Caco-2 (cell line): ENCODE measurements at regions not wholly inside any gene's neighbourhood (a gene's known extent, or its start where the extent isn't known, plus 50 kb on each side); places are given as distances from the start of the nearest gene placed in this dataset.

Experiments used
- BruUV-seq: library from RNA; stranded (reverse); fragments of 400-500 nt; replicated peaks from 2 replicates; lab custom pipeline; 2021; lab: Mats Ljungman, UMichigan
- CTCF ChIA-PET: fragments of 300-600 bp; sonication (Branson Sonifier 250); formaldehyde crosslinking; loops from one replicate; lab custom pipeline; 2022; ENCODE audit warnings: antibody characterized with exemption; lab: Charles Lee
- POLR2A ChIA-PET: fragments of 300-600 bp; sonication (Branson Sonifier 250); formaldehyde crosslinking; loops from one replicate; lab custom pipeline; 2022; ENCODE audit warnings: antibody characterized with exemption; lab: Charles Lee
- DNase-seq, 2 experiments: peaks; one replicate each; pipeline versions ENCODE4 v3.0.0 to v3.0.0-alpha.2; 2020 to 2022
- H3K27me3 ChIP-seq: replicated peaks from 2 replicates; pipeline ENCODE4 v1.6.0; 2011; ENCODE audit warnings: low read length; ENCODE audit not compliant: control insufficient read depth, insufficient read depth
- H3K36me3 ChIP-seq: 2 replicates; pipeline ENCODE4 v1.5.1; 2011; ENCODE audit warnings: low read length; ENCODE audit not compliant: control insufficient read depth, insufficient read depth
- H3K4me1 ChIP-seq: fragments of 250-450 bp; sonication (Bioruptor Pico); 2 replicates; pipeline ENCODE4 v1.5.1; 2020; ENCODE audit warnings: mild to moderate bottlenecking
- H3K4me3 ChIP-seq: 2 replicates; pipeline ENCODE4 v1.5.1; 2011; ENCODE audit warnings: low read depth, mild to moderate bottlenecking, control low read depth, low read length
- H3K9me3 ChIP-seq: fragments of 250-450 bp; sonication (Bioruptor Pico); 2 replicates; pipeline ENCODE4 v1.5.1; 2020; ENCODE audit warnings: mild to moderate bottlenecking, moderate library complexity
- H3K27ac Mint-ChIP-seq: one replicate; pipeline ENCODE4 v1.8.0; 2022; ENCODE audit warnings: mixed read lengths; ENCODE audit not compliant: unreplicated experiment
- H3K27me3 Mint-ChIP-seq: one replicate; pipeline ENCODE4 v1.8.0; 2022; ENCODE audit warnings: mixed read lengths; ENCODE audit not compliant: insufficient read depth, unreplicated experiment
- H3K36me3 Mint-ChIP-seq: one replicate; pipeline ENCODE4 v1.8.0; 2022; ENCODE audit warnings: mild to moderate bottlenecking, mixed read lengths; ENCODE audit not compliant: insufficient read depth, unreplicated experiment
- H3K4me1 Mint-ChIP-seq: one replicate; pipeline ENCODE4 v1.8.0; 2022; ENCODE audit warnings: low read depth, mixed read lengths; ENCODE audit not compliant: unreplicated experiment
- H3K4me3 Mint-ChIP-seq: one replicate; pipeline ENCODE4 v1.8.0; 2022; ENCODE audit warnings: mild to moderate bottlenecking, moderate library complexity, mixed read lengths; ENCODE audit not compliant: unreplicated experiment
- H3K9me3 Mint-ChIP-seq: one replicate; pipeline ENCODE4 v1.8.0; 2022; ENCODE audit warnings: mixed read lengths; ENCODE audit not compliant: unreplicated experiment
- CTCF ChIP-seq, 2 experiments: fragments of 200-600 bp in 1 of 2; IDR thresholded peaks; 1 replicate in 1 of 2; 2 replicates in 1 of 2; pipeline versions ENCODE4 v1.5.1 to v1.8.0; 2011 to 2022; ENCODE audit warnings: antibody characterized with exemption in 1 of 2, control low read depth in 1 of 2, inconsistent platforms in 1 of 2, low read depth in 1 of 2, low read length in 1 of 2, mild to moderate bottlenecking in 1 of 2, moderate library complexity in 1 of 2; ENCODE audit not compliant: insufficient read depth in 1 of 2, severe bottlenecking in 1 of 2, unreplicated experiment in 1 of 2
- intact Hi-C: fragments of 100-400 bp; cut with micrococcal nuclease; formaldehyde crosslinking; loops from one replicate; pipeline ENCODE4 v1.10.0; 2022; ENCODE audit not compliant: unreplicated experiment

GRCh38 chr17:77374170-77374936 lies 233.6 kb downstream of the SEC14L1 start:
- H3K4me1 ChIP-seq, result peaks cover 15% of the 10 kb centered on the region; the same call in 1 of the 2 replicates
- H3K4me3 ChIP-seq, result no peak overlapping the region
- DNase-seq, result no peak

GRCh38 chr17:77375108-77375916 lies 234.5 kb downstream of the SEC14L1 start:
- H3K9me3 ChIP-seq, result no peaks in the 10 kb centered on the region
- DNase-seq, result no peak
- no TSS peak for BruUV-seq
- H3K4me1 ChIP-seq, result peaks cover 15% of the 10 kb centered on the region; the same call in 1 of the 2 replicates
- Mint-ChIP-seq H3K4me3 (peak overlapping the region; percentile 11), H3K27me3 (no peaks in the 10 kb centered on the region), H3K36me3 (peaks cover 24% of the 10 kb centered on the region), H3K9me3 (no peaks in the 10 kb centered on the region), H3K4me1 (peaks cover 22% of the 10 kb centered on the region), H3K27ac (peak overlapping the region; percentile 8)
- no peak for TF ChIP-seq CTCF (IDR thresholded peaks at IDR 0.05; ENCODE audit: insufficient read depth in 1 of 2, low read depth in 1 of 2, low read length in 1 of 2, severe bottlenecking in 1 of 2, unreplicated experiment in 1 of 2)
- CTCF ChIA-PET, result no interaction called here
- intact Hi-C loops, result no loop called here
- no peaks in the 10 kb centered on the region for H3K36me3 ChIP-seq
- POLR2A ChIA-PET, result no interaction called here
- no peak overlapping the region for H3K4me3 ChIP-seq
- H3K27me3 ChIP-seq, result no peaks in the 10 kb centered on the region

More at GRCh38 chr17:77374170-77374936, 233.6 kb downstream of the SEC14L1 start:
- BruUV-seq, result no TSS peak
- Histone ChIP-seq H3K9me3 (no peaks in the 10 kb centered on the region), H3K36me3 (no peaks in the 10 kb centered on the region), H3K27me3 (no peaks in the 10 kb centered on the region)
- intact Hi-C loops, result no loop called here
- Mint-ChIP-seq H3K4me3 (peak overlapping the region; percentile 55), H3K27ac (peak overlapping the region; percentile 8), H3K4me1 (peaks cover 23% of the 10 kb centered on the region), H3K9me3 (no peaks in the 10 kb centered on the region), H3K27me3 (no peaks in the 10 kb centered on the region), H3K36me3 (peaks cover 20% of the 10 kb centered on the region)
- CTCF ChIA-PET, result no interaction called here
- peak in 1 of 2 experiments; percentile 3 for TF ChIP-seq CTCF (IDR thresholded peaks at IDR 0.05; ENCODE audit: insufficient read depth in 1 of 2, low read depth in 1 of 2, low read length in 1 of 2, severe bottlenecking in 1 of 2, unreplicated experiment in 1 of 2)
- POLR2A ChIA-PET, result no interaction called here

DNA sequence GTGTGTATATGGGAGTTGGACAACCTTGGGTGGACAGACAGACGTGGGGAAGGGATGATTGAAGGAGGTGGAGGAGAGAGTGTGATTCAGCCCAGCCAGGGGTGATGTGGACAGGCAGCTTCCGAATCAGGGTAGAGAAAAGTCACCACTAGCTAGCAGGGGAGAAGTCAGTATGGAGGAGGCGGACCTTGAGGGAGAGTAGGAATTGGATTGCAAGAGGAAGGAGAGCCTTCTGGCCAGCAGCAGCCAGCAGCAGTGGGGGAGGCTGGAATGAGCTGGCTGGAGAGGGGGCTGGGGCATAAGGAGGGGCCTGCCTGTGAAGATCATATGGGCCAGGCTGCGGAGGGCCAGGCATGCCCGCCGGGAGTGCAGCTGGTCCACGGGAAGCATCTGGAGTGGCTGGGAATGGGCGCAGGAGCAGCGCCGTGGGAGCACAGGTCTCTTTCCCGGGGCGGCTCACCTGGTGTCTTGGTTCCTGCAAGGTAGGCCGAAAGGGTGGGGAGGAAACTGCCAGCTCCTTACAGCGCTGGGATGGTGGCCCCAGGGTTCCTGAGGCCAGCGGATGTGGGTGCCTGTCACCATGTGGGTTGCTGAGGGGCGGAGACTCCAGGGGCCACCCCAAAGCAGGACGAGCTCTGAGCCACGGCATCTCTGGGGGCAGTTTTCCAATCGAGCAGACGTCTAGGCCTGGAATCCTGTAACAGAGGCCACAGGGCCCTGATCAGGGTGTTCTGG lies 235.3 kb downstream of the SEC14L1 start:
- BruUV-seq, result no TSS peak
- peaks cover 22% of the 10 kb centered on the region; the same call in 1 of the 2 replicates for H3K4me1 ChIP-seq
- no peak for TF ChIP-seq CTCF (IDR thresholded peaks at IDR 0.05; ENCODE audit: insufficient read depth in 1 of 2, low read depth in 1 of 2, low read length in 1 of 2, severe bottlenecking in 1 of 2, unreplicated experiment in 1 of 2)
- peaks cover 24% of the 10 kb centered on the region for H3K36me3 Mint-ChIP-seq
- no peaks in the 10 kb centered on the region for H3K27me3 ChIP-seq
- no peaks in the 10 kb centered on the region for H3K9me3 Mint-ChIP-seq
- DNase-seq, result no peak
- H3K4me1 Mint-ChIP-seq, result peaks cover 14% of the 10 kb centered on the region
- H3K9me3 ChIP-seq, result no peaks in the 10 kb centered on the region
- no peak overlapping the region for H3K4me3 Mint-ChIP-seq
- CTCF ChIA-PET, result no interaction called here
- intact Hi-C loops, result no loop called here
- POLR2A ChIA-PET, result no interaction called here
- no peaks in the 10 kb centered on the region for H3K36me3 ChIP-seq
- no peaks in the 10 kb centered on the region for H3K27me3 Mint-ChIP-seq
- H3K4me3 ChIP-seq, result no peak overlapping the region
- H3K27ac Mint-ChIP-seq, result peak overlapping the region; percentile 7
